HG02759 (cell line): ENCODE measurements at regions not wholly inside any gene's neighbourhood (a gene's known extent, or its start where the extent isn't known, plus 50 kb on each side); places are given as distances from the start of the nearest gene placed in this dataset.
"Not testable (repeated sequence)": the region's sequence is repeated elsewhere in the genome, so short reads cannot be mapped to it uniquely, and the experiment has no call there.

ENCODE experiments used
- ATAC-seq: cut with Tn5 transposase; IDR thresholded peaks from one replicate; pipeline ENCODE4 v1.9.1; 2021; ENCODE audit warnings: mild to moderate bottlenecking, moderate library complexity; ENCODE audit not compliant: unreplicated experiment

DNA sequence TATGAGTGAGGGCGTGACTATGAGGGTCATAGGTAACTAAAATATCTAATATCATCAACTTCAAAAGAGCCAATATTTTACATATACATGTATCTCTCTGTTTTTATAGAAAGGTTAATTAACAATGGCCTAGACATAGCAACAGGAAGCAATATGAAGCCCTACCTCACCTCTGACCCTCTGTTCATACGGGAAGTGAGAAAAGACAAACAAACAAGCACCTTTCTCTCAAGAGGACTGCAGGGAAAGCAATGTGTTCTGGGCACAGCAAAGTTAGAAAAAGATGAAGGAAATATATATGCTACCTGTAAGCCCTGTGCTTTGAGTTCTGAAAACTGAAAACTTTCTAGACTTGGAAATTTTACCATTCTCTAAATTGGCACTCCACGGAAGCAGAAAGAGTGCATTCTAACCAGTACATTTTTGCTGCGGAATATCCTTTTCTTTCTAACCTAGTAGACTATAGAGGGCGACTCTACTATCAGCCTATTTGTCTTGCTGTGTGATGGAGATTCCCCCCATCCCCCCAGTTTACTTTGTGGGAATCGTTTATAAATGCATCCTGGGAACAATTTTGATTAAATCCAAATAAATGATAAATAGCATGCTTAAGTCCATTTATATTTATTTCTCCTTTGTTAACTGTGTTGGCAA lies 830.4 kb upstream of the FAT3 start:
- ATAC-seq, result no peak

- no peak for ATAC-seq
Measured at GRCh38 chr11:91382946-91383345, 841.7 kb upstream of the FAT3 start.

DNA sequence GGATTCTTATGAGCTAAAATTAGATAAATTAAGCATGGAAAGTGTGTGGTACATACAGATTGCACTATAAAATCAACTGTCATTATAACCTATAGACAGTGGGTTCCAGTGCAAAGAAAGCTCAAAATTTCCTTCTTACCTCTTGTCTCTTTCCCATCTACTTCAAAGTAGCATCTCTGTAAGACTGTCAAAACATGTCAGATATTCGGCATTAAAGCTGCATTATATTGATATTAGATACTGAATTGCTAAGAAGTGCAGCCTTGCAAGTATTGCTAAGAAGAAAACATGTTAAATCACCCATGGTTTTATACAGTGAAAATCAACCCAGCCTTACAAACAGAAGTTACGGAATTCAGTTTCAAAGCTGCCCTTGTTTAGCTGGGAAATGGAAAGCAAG lies 849.8 kb upstream of the FAT3 start:
- no peak for ATAC-seq

DNA sequence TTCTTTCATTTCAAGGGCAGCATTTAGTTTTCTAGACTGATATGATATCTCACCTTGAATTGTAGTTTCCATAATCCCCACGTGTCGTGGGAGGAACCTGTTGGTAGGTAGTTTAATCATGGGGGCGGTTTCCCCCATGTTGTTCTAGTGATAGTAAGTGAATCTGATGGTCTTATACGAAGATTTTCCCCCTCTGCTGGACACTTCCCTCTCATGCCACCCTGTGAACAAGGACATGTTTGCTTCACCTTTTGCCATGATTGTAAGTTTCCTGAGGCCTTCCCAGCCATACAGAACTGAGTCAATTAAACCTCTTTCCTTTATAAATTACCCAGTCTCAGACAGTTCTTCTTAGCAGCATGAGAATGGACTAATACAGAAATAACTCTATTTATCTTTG lies 851.1 kb upstream of the FAT3 start:
- ATAC-seq, result no peak

DNA sequence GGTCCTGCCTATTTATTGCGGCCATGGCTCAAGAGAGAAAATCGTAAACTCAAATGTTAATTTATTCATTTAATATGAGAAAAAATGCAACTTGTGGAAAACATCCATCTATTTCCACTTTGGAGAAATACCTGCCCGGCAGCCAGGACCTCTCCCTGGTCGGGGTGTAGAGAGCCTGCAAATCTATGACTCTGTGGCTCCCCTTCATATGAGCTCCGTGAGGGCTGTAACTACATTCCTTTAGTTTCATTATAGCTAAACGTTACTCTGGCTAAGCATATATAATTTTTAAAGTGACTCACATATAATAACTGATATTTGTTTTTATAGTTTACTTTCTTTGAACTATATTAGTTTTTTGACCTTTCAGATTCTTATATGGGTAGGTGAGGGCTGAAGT lies 857.8 kb upstream of the FAT3 start:
- no peak for ATAC-seq

DNA sequence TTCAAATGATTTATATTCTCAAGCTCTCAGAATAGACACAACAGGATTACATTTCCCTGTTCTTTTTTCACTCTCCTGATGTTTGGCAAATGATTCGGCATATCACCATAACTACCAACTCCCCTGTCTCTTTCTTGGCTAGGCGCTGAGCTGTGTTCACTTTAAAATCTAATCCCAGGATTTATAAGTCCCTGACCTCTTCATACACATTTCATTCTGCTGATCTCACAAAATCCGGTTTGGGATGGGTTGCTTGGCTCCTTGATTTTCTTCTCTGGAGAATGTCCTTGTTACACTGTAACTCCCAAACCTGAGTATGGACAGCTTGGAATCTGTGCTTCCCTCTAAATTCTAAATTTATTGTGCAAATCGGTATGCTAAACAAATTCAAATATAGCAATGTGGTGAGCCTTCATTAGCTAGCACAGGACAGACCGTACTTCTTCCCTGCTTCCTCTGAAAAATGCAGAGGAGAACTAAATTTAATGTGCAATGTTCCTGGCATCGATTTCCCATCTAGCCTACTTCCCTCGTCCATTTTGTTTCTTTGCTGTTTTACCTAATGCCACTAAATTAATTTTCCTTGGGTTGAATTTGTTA lies 858.5 kb upstream of the FAT3 start:
- ATAC-seq, result no peak

DNA sequence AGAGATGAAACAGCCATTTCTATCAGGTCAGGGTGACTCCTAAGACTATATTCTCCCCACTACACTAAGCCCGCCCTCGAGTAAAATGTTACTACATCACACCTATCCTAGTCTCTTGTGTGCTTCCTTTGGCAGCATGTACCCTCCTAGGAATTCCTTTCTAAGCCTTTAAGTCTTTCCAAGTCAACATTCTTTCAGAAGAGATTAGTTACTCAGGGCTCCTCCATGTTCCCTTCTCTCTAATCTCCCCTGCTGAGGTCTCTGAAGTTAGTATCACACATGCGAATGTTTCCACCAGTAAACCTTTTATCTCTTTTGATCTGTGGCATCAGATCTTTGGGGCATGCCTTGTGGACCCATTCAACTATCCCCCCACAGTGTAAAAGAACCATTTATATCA lies 873.7 kb upstream of the FAT3 start:
- no peak for ATAC-seq

DNA sequence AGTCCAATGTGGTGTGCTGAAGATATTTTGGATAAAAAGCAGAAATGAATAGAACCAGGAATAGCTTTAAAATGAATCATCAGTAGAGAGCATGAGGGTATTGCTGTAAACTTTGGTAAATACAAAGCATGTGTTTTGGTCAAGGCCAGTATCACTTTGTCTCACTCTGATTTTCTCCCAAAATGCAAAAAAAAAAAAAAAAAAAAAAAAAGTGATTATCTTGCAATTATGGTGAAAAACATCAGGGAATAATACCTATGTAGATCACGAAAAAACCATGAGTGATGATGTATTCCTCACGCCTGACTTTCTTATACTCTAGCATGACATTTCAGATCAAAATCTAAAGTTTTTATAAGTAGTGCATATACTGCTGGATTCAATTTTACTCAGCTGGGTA lies 897.9 kb upstream of the FAT3 start:
- ATAC-seq, result no peak

GRCh38 chr11:91326280-91326679 lies 898.3 kb upstream of the FAT3 start:
- no peak for ATAC-seq

GRCh38 chr11:91314521-91314920 lies 910.1 kb upstream of the FAT3 start:
- no peak for ATAC-seq

GRCh38 chr11:91312541-91312940 lies 912.1 kb upstream of the FAT3 start:
- no peak for ATAC-seq

GRCh38 chr11:91310085-91310484 lies 914.5 kb upstream of the FAT3 start:
- ATAC-seq, result no peak

- ATAC-seq, result no peak
Measured at GRCh38 chr11:91308069-91308468, 916.5 kb upstream of the FAT3 start.

GRCh38 chr11:91305402-91305801 lies 919.2 kb upstream of the FAT3 start:
- no peak for ATAC-seq

GRCh38 chr11:91303749-91304148 lies 920.9 kb upstream of the FAT3 start:
- ATAC-seq, result no peak

DNA sequence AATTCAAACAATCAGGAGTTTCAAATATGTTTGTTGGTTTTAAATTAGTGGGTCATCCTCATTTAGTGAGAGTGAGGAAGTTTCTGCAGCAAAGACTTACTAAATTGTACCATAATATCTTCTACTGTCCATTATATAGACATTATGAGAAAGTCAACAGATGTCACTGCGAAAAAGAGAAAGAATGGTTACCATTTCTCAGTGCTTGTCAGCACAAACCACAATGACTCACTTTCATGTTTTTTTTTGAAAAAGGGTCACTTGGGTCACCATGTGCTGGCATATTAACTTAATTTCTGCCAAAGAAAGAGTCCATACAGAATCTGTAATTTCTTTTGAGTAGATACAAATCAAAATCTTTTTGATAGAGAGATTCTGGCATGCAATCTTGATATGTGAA lies 924.6 kb upstream of the FAT3 start:
- peak; percentile 66 for ATAC-seq

GRCh38 chr11:91296629-91297028 lies 928.0 kb upstream of the FAT3 start:
- no peak for ATAC-seq

GRCh38 chr11:91295591-91295990 lies 929.0 kb upstream of the FAT3 start:
- peak; percentile 82 for ATAC-seq

- no peak for ATAC-seq
Measured at GRCh38 chr11:91293119-91293518, 931.5 kb upstream of the FAT3 start.

DNA sequence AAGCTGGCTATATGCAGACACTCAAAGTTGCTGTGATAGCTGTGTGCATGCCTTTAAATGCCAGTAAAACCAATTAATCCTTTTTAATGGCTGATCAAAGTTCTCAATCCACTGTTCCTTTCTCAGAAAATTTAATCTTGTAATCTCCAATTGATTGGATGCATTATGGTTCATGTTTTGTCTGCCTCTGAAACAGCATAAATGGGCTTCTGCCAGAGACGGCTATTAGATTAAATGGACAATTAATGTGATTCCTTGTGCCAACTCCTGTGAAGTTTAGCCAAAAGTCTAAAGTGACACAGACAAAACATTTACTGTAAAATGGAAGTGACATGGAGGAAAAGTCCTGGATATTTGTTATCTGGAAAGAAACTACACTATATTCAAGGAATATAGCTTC lies 952.5 kb upstream of the FAT3 start:
- ATAC-seq, result no peak

GRCh38 chr11:91268512-91269295 lies 955.9 kb upstream of the FAT3 start:
- ATAC-seq, result not testable (repeated sequence)

DNA sequence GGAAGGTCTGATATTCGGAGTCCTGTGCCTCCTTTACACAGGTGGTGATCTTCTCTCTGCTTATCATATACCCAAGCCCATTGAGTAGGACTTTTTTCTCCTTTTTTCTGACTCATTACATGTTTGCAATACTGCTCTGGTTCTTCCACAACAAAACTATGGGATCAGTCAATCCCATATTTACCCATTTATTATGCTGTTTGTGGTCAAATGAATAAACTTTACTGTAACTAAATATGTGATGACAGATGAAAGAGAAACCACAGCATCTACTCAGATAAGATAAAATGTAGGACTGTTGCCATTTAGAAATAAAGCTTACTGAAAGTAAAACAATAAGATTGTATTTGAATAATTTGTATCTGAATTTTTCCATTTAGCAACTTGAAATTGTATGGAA lies 958.7 kb upstream of the FAT3 start:
- ATAC-seq, result no peak
